ENCODE measurements at regions not wholly inside any gene's neighbourhood (a gene's known extent, or its start where the extent isn't known, plus 50 kb on each side); places are given as distances from the start of the nearest gene placed in this dataset.

DNA sequence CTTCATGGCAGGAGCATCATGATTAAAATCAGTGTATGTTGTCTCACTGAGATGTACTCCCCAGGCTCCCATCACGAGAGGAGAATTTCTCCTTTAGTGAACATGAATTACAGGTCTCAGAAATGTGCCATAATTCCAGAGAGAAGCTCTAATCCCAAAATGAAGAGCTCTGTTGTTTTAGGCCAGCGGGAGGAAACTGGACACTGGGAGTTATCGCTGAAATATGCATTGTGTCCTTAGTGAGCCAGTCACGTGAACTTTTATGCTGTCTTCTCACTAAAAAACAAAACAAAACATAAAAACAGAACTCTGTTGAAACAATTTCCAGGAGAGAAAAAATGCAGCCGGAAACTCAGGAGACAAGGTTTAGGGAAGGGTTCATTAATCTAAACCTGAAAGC is 315.7 kb upstream of the NT5E start:
- Histone ChIP-seq H2AK9ac (replicated peaks; ENCODE audit: low read depth, low read length, poor library complexity) (no peak overlapping the region), H2BK15ac (ENCODE audit: low read depth, low read length) (no peak overlapping the region), H3K27me3 (ENCODE audit: control insufficient read depth, insufficient read depth, low read length) (no peaks in the 10 kb centered on the region), H3K36me3 (ENCODE audit: control insufficient read depth, insufficient read depth, low read length) (no peaks in the 10 kb centered on the region), H3K79me1 (ENCODE audit: low read depth in 1 of 2, low read length in 2 of 2) (no peaks in the 10 kb centered on the region), H3K4ac (ENCODE audit: low read depth, low read length) (no peak overlapping the region), H2AK5ac (ENCODE audit: low read depth, low read length) (no peak overlapping the region), H4K5ac (ENCODE audit: low read depth, low read length) (no peak overlapping the region), H3K27ac (ENCODE audit: insufficient read depth, low read length) (no peak overlapping the region), H2AFZ (replicated peaks; ENCODE audit: low read length, poor library complexity) (no peak overlapping the region), H3K4me2 (ENCODE audit: low read depth, low read length) (no peak overlapping the region), H2BK20ac (ENCODE audit: low read depth, low read length) (no peak overlapping the region), H3K9ac (ENCODE audit: low read depth, low read length) (no peak overlapping the region), H3K9me1 (ENCODE audit: insufficient read depth, low read length) (no peaks in the 10 kb centered on the region), H3K23ac (ENCODE audit: low read depth, low read length) (no peak overlapping the region), H2BK120ac (ENCODE audit: low read depth, low read length) (no peak overlapping the region), H3K9me3 (ENCODE audit: control insufficient read depth, insufficient read depth, low read length) (no peaks in the 10 kb centered on the region), H3K18ac (ENCODE audit: low read depth, low read length) (no peak overlapping the region), H4K20me1 (ENCODE audit: insufficient read depth, low read length) (no peaks in the 10 kb centered on the region), H2BK5ac (ENCODE audit: low read depth, low read length, poor library complexity, severe bottlenecking) (no peak overlapping the region), H3K56ac (ENCODE audit: extremely low read depth, insufficient read depth, low read length) (no peak overlapping the region), H4K8ac (ENCODE audit: low read depth in 2 of 2, low read length in 2 of 2) (no peak overlapping the region), H4K91ac (ENCODE audit: insufficient read depth, low read depth, low read length) (no peak overlapping the region), H3K4me1 (ENCODE audit: control insufficient read depth, insufficient read depth, low read length) (no peaks in the 10 kb centered on the region), H3K4me3 (ENCODE audit: insufficient read depth, low read depth, low read length) (no peak overlapping the region), H3K14ac (replicated peaks; ENCODE audit: low read depth, low read length) (no peak overlapping the region)
- dilution Hi-C loops (cut with HindIII; ENCODE audit: low sequenced_read_pairs, unreplicated experiment) (no loop called here), in situ Hi-C loops (cut with MboI; ENCODE audit: low sequenced_read_pairs) (no loop called here), intact Hi-C loops (cut with micrococcal nuclease) (no loop called here)
- DNase-seq (no peak), ATAC-seq (ENCODE audit: low read depth) (no peak)
- no CpG with 5 or more reads among the region's 5 CpGs for WGBS, 2 experiments (ENCODE audit: extremely low coverage in 2 of 2, insufficient read length in 1 of 2)
- TF ChIP-seq CEBPB (IDR thresholded peaks at IDR 0.05; ENCODE audit: low read depth, low read length) (no peak), BHLHE40 (IDR thresholded peaks at IDR 0.05; ENCODE audit: low read depth, low read length) (no peak), MAZ (IDR thresholded peaks at IDR 0.05; ENCODE audit: borderline replicate concordance, low read depth, low read length) (no peak), MXI1 (IDR thresholded peaks at IDR 0.05; ENCODE audit: borderline replicate concordance, low read depth, low read length) (no peak), POLR2A (IDR thresholded peaks at IDR 0.05; ENCODE audit: low read depth, low read length) (no peak), NFE2L2 (IDR thresholded peaks at IDR 0.05; ENCODE audit: low read depth, low read length) (no peak), MAFK (IDR thresholded peaks at IDR 0.05; ENCODE audit: low read depth, low read length) (no peak), SMC3 (IDR thresholded peaks at IDR 0.05; ENCODE audit: low read depth, low read length) (no peak), RFX5 (IDR thresholded peaks at IDR 0.05; ENCODE audit: low read depth, low read length) (no peak), FOS (IDR thresholded peaks at IDR 0.05; ENCODE audit: low read depth, low read length) (no peak), RAD21 (IDR thresholded peaks at IDR 0.05; ENCODE audit: low read length) (no peak), RCOR1 (IDR thresholded peaks at IDR 0.05; ENCODE audit: insufficient replicate concordance, low read length) (no peak), CHD1 (IDR thresholded peaks at IDR 0.05; ENCODE audit: low read depth, low read length) (no peak)
- TF ChIP-seq, protein P1, sequence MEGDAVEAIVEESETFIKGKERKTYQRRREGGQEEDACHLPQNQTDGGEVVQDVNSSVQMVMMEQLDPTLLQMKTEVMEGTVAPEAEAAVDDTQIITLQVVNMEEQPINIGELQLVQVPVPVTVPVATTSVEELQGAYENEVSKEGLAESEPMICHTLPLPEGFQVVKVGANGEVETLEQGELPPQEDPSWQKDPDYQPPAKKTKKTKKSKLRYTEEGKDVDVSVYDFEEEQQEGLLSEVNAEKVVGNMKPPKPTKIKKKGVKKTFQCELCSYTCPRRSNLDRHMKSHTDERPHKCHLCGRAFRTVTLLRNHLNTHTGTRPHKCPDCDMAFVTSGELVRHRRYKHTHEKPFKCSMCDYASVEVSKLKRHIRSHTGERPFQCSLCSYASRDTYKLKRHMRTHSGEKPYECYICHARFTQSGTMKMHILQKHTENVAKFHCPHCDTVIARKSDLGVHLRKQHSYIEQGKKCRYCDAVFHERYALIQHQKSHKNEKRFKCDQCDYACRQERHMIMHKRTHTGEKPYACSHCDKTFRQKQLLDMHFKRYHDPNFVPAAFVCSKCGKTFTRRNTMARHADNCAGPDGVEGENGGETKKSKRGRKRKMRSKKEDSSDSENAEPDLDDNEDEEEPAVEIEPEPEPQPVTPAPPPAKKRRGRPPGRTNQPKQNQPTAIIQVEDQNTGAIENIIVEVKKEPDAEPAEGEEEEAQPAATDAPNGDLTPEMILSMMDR (conservative IDR thresholded peaks at IDR 0.05; ENCODE audit: low read depth, low read length), result no peak
- TF ChIP-seq, protein P2, sequence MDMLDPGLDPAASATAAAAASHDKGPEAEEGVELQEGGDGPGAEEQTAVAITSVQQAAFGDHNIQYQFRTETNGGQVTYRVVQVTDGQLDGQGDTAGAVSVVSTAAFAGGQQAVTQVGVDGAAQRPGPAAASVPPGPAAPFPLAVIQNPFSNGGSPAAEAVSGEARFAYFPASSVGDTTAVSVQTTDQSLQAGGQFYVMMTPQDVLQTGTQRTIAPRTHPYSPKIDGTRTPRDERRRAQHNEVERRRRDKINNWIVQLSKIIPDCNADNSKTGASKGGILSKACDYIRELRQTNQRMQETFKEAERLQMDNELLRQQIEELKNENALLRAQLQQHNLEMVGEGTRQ (IDR thresholded peaks at IDR 0.05; ENCODE audit: low read depth, low read length), result no peak
- CTCF ChIA-PET, result no interaction called here
- POLR2A ChIA-PET (ENCODE audit: unreplicated experiment), result no interaction called here
- no TSS peak for BruUV-seq (replicated peaks)

Measured in IMR-90 (cell line).